Smooth muscle cell (in vitro differentiated cells): ENCODE measurements at regions not wholly inside any gene's neighbourhood (a gene's known extent, or its start where the extent isn't known, plus 50 kb on each side); places are given as distances from the start of the nearest gene placed in this dataset.
A peak's percentile ranks its signal among the peaks of the same experiment; 100 is the strongest.

ENCODE experiments used
- DNase-seq: peaks from one replicate; lab custom pipeline; 2025; ENCODE audit not compliant: unreplicated experiment; lab: John Stamatoyannopoulos, UW
- H2AFZ ChIP-seq: fragments of 200-600 bp; sonication (generic); 2 replicates; pipeline ENCODE4 v1.6.0; 2016; ENCODE audit warnings: antibody characterized with exemption, low read depth, mild to moderate bottlenecking
- H3F3A ChIP-seq: fragments of 200-600 bp; sonication (generic); 2 replicates; pipeline ENCODE4 v1.6.0; 2017; ENCODE audit warnings: antibody characterized with exemption, low read depth
- H3K27ac ChIP-seq: fragments of 200-600 bp; sonication (generic); 2 replicates; pipeline ENCODE4 v1.5.1; 2016; ENCODE audit warnings: low read depth, mild to moderate bottlenecking
- H3K27me3 ChIP-seq: fragments of 200-600 bp; sonication (generic); 2 replicates; pipeline ENCODE4 v1.6.1; 2016; ENCODE audit warnings: low read depth, mild to moderate bottlenecking
- H3K36me3 ChIP-seq: fragments of 200-600 bp; sonication (generic); 2 replicates; pipeline ENCODE4 v1.5.1; 2016; ENCODE audit warnings: low read depth
- H3K4me1 ChIP-seq: fragments of 200-600 bp; sonication (generic); 2 replicates; pipeline ENCODE4 v1.5.1; 2016; ENCODE audit warnings: low read depth
- H3K4me2 ChIP-seq: fragments of 200-600 bp; sonication (generic); 2 replicates; pipeline ENCODE4 v1.6.0; 2016; ENCODE audit warnings: mild to moderate bottlenecking
- H3K4me3 ChIP-seq: fragments of 200-600 bp; sonication (generic); 2 replicates; pipeline ENCODE4 v1.5.1; 2016; ENCODE audit warnings: mild to moderate bottlenecking
- H3K79me2 ChIP-seq: fragments of 200-600 bp; sonication (generic); 2 replicates; pipeline ENCODE4 v1.6.0; 2016; ENCODE audit warnings: low read depth, mild to moderate bottlenecking
- H3K9ac ChIP-seq: fragments of 200-600 bp; sonication (generic); 2 replicates; pipeline ENCODE4 v1.6.0; 2016; ENCODE audit warnings: low read depth
- H3K9me3 ChIP-seq: fragments of 200-600 bp; sonication (generic); replicated peaks from 2 replicates; pipeline ENCODE4 v1.5.1; 2016; ENCODE audit warnings: low read depth
- H4K20me1 ChIP-seq: fragments of 200-600 bp; sonication (generic); 2 replicates; pipeline ENCODE4 v1.6.0; 2016; ENCODE audit warnings: low read depth
- CTCF ChIP-seq: fragments of 200-600 bp; sonication (generic); IDR thresholded peaks from 2 replicates; pipeline ENCODE4 v1.5.1; 2017; ENCODE audit warnings: borderline replicate concordance, mild to moderate bottlenecking, antibody characterized with exemption; ENCODE audit not compliant: insufficient read depth, poor library complexity, severe bottlenecking
- WGBS: methylation state at CpG from one replicate; pipeline ENCODE4 v1.1.7; 2016; ENCODE audit warnings: low lambda C conversion rate; 5-methylcytosine and 5-hydroxymethylcytosine counted together

DNA sequence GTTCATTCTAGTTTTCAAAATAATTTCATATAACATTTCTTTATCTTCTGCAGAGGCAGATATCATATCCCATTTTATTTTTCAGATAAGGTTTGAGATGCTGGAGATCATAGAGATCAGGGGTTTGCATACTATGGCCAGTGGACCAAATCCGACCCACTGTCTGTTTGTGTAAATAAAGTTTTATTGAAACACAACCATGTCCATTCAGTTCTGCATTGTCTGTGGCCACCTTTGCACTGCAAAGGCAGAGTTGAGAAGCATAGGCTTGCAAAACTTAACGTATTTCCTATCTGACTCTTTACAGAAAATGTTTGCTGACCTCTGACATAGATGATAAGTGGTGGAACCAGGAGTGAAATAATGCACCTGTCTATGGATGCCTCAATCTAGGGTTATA is 63.9 kb upstream of the SOD3 start:
- H3F3A ChIP-seq: no peaks in the 10 kb centered on the region
- no peak overlapping the region for H3K4me3 ChIP-seq
- H3K27me3 ChIP-seq: peaks cover 20% of the 10 kb centered on the region
- no peak for DNase-seq
- 91% methylated on average over 2 of the region's 2 CpGs for WGBS
- H2AFZ ChIP-seq: no peak overlapping the region
- H3K27ac ChIP-seq: no peak overlapping the region
- no peak overlapping the region for H3K9ac ChIP-seq
- H3K79me2 ChIP-seq: no peaks in the 10 kb centered on the region
- no peak for TF ChIP-seq CTCF
- no peaks in the 10 kb centered on the region for H3K36me3 ChIP-seq
- H3K4me2 ChIP-seq: no peak overlapping the region
- H3K4me1 ChIP-seq: no peaks in the 10 kb centered on the region
- H4K20me1 ChIP-seq: no peaks in the 10 kb centered on the region
- no peaks in the 10 kb centered on the region for H3K9me3 ChIP-seq

- DNase-seq: no peak
- Histone ChIP-seq H3F3A (no peaks in the 10 kb centered on the region), H3K4me3 (no peak overlapping the region), H3K9me3 (peaks cover 5% of the 10 kb centered on the region), H3K79me2 (no peaks in the 10 kb centered on the region), H4K20me1 (no peaks in the 10 kb centered on the region), H3K4me2 (no peak overlapping the region), H3K4me1 (no peaks in the 10 kb centered on the region), H3K9ac (no peak overlapping the region), H3K27ac (no peak overlapping the region), H3K27me3 (no peaks in the 10 kb centered on the region), H3K36me3 (no peaks in the 10 kb centered on the region), H2AFZ (no peak overlapping the region)
- WGBS: 97% methylated on average over 1 of the region's 1 CpG
- no peak for TF ChIP-seq CTCF
These were observed 60.9 kb upstream of the SOD3 start for GRCh38 chr4:24734511-24734910.

- peaks cover 5% of the 10 kb centered on the region for H3K9me3 ChIP-seq
- H3K4me2 ChIP-seq: no peak overlapping the region
- H4K20me1 ChIP-seq: no peaks in the 10 kb centered on the region
- H3K4me3 ChIP-seq: no peak overlapping the region
- H3F3A ChIP-seq: no peaks in the 10 kb centered on the region
- no peak for DNase-seq
- TF ChIP-seq CTCF: peak; percentile 23
- WGBS: 69% methylated on average over 5 of the region's 5 CpGs
- no peaks in the 10 kb centered on the region for H3K4me1 ChIP-seq
- no peak overlapping the region for H3K9ac ChIP-seq
- H3K27ac ChIP-seq: no peak overlapping the region
- no peak overlapping the region for H2AFZ ChIP-seq
- no peaks in the 10 kb centered on the region for H3K27me3 ChIP-seq
- no peaks in the 10 kb centered on the region for H3K79me2 ChIP-seq
- H3K36me3 ChIP-seq: no peaks in the 10 kb centered on the region
These were observed 59.3 kb upstream of the SOD3 start for GRCh38 chr4:24736066-24736465.

- no peak for TF ChIP-seq CTCF
- H3K27ac ChIP-seq: no peak overlapping the region
- peaks cover 5% of the 10 kb centered on the region for H3K9me3 ChIP-seq
- no peaks in the 10 kb centered on the region for H3K79me2 ChIP-seq
- H3K4me1 ChIP-seq: peaks cover 12% of the 10 kb centered on the region
- no peaks in the 10 kb centered on the region for H3F3A ChIP-seq
- no peaks in the 10 kb centered on the region for H4K20me1 ChIP-seq
- no peaks in the 10 kb centered on the region for H3K27me3 ChIP-seq
- WGBS: 87% methylated on average over 5 of the region's 5 CpGs
- H2AFZ ChIP-seq: no peak overlapping the region
- H3K9ac ChIP-seq: no peak overlapping the region
- H3K4me2 ChIP-seq: no peak overlapping the region
- no peak for DNase-seq
- H3K36me3 ChIP-seq: no peaks in the 10 kb centered on the region
- H3K4me3 ChIP-seq: no peak overlapping the region
These were observed 53.5 kb upstream of the SOD3 start for GRCh38 chr4:24741910-24742309.
